Heart left ventricle (tissue), 16 donors: ENCODE measurements at regions not wholly inside any gene's neighbourhood (a gene's known extent, or its start where the extent isn't known, plus 50 kb on each side); places are given as distances from the start of the nearest gene placed in this dataset.
A peak's percentile ranks its signal among the peaks of the same experiment; 100 is the strongest.

ENCODE experiments used
- ATAC-seq, 4 donors: fragments of 200-7000 bp; cut with Tn5 transposase; one replicate each; pipeline ENCODE4 v1.9.1; 2020 to 2022; ENCODE audit warnings: moderate library complexity in 4 of 4, mild to moderate bottlenecking in 3 of 4, moderate number of reproducible peaks in 1 of 4
- DNase-seq, 5 donors: peaks; one replicate each; pipeline ENCODE4 v3.0.0-alpha.2; 2020
- H3K27ac ChIP-seq, 12 donors: fragments of 200-600 bp; sonication (generic) in 4 of 12; one replicate each; pipeline versions ENCODE4 v1.5.0 to v1.8.0; 2016 to 2022; ENCODE audit warnings: mild to moderate bottlenecking in 2 of 12
- H3K27me3 ChIP-seq, 9 donors: fragments of 200-600 bp; sonication (generic) in 2 of 9; one replicate each; pipeline versions ENCODE4 v1.5.1 to v1.8.0; 2016 to 2022; ENCODE audit warnings: mild to moderate bottlenecking in 3 of 9
- H3K36me3 ChIP-seq, 9 donors: fragments of 200-600 bp; sonication (generic) in 2 of 9; one replicate each; pipeline versions ENCODE4 v1.5.0 to v1.8.0; 2018 to 2022; ENCODE audit warnings: mild to moderate bottlenecking in 2 of 9
- H3K4me1 ChIP-seq, 12 donors: fragments of 200-600 bp; sonication (generic) in 4 of 12; one replicate each; pipeline versions ENCODE4 v1.5.0 to v1.8.0; 2016 to 2022; ENCODE audit warnings: mild to moderate bottlenecking in 3 of 12
- H3K4me3 ChIP-seq, 12 donors: fragments of 200-600 bp; sonication (generic) in 4 of 12; one replicate each; pipeline versions ENCODE4 v1.5.0 to v1.8.0; 2017 to 2022; ENCODE audit warnings: mild to moderate bottlenecking in 9 of 12, moderate library complexity in 4 of 12
- H3K9me3 ChIP-seq, 12 donors: fragments of 200-600 bp; sonication (generic) in 4 of 12; one replicate each; pipeline versions ENCODE4 v1.5.0 to v1.8.0; 2016 to 2022; ENCODE audit warnings: mild to moderate bottlenecking in 1 of 12
- CTCF ChIP-seq, 12 donors: fragments of 200-600 bp; sonication (generic) in 4 of 12; IDR thresholded peaks; one replicate each; pipeline versions ENCODE4 v1.5.0 to v1.8.0; 2018 to 2022; ENCODE audit warnings: antibody characterized with exemption in 12 of 12, mild to moderate bottlenecking in 5 of 12
- POLR2A ChIP-seq, 2 donors: fragments of 450-650 bp; IDR thresholded peaks; one replicate each; pipeline ENCODE4 v1.6.1; 2017; ENCODE audit warnings: antibody characterized with exemption in 2 of 2, mild to moderate bottlenecking in 2 of 2, moderate library complexity in 2 of 2
- whole genome bisulfite sequencing, 4 donors: extraction: QIAGEN DNeasy Blood & Tissue Kit in 2 of 4; methylation state at CpG; one replicate each; pipeline versions ENCODE4 v1.1.5 to v1.1.7; 2013 to 2018; 5-methylcytosine and 5-hydroxymethylcytosine counted together
- intact Hi-C, 10 donors: fragments of 100-400 bp; cut with DNase I; formaldehyde crosslinking; loops; one replicate each; pipeline versions ENCODE4 v1.11.1 to v1.14.2; 2022
- donor health status: ischemic (EF 13 %, LVEDD 7.1; RV severe dilation, severe dysfunction).
- donor health status: healthy with polysubstance abuse.
- donor health status: DM: no; HTN: yes; CAD: no.
- donor health status: DM: no; HTN: no; CAD: no.
- donor health status: ischemic (EF 25% LVEDD 6.9; RV normal size, moderate dysfunction).
- donor health status: ischemic (EF 25% LVEDD 5.7; RV mildly dilated, moderate dysfunction).
- donor health status: healthy.
- donor health status: DM: yes; HTN: yes; CAD: no.
- donor health status: ischemic (EF 35%, LVEDD 5.7; RV mildly dilated, moderate dysfunction).
- donor health status: nonischemic (EF 11% LVEDD 7.7; RV severe dilation, severe dysfunction).
- donor health status: DM: yes; HTN: yes; CAD: no.
- donor health status: PGD.
- donor health status: ischemic (EF 29% LVEDD 5.4; RV normal size, mild dysfunction).
- donor health status: nonischemic (EF 23%, LVEDD 6.1; RV moderate dilation, normal function).

GRCh38 chr13:80924596-80924995, 583.7 kb upstream of the SPRY2 start:
- intact Hi-C loops = loop anchor here in 3 of 10 donors (2.0 to 10.0 kb wide), 3 partner anchors 560 to 582 kb away; partner anchors contain the start of gene SPRY2 (in 1 of the 3)
- Histone ChIP-seq H3K4me3 (no peak overlapping the region), H3K9me3 (no peaks in the 10 kb centered on the region), H3K27ac (peak overlapping the region in 9 of 12 donors; percentile 4 to 62 (median 46)), H3K36me3 (no peaks in the 10 kb centered on the region), H3K27me3 (no peaks in the 10 kb centered on the region), H3K4me1 (peaks cover 0 to 14% (median 1%) of the 10 kb centered on the region in 12 donors)
- DNase-seq (peak in 1 of 5 donors; percentile 51), ATAC-seq (peak; percentile 94 to 99 (median 96))
- TF ChIP-seq CTCF (IDR thresholded peaks at IDR 0.05) = no peak
- no peak for TF ChIP-seq POLR2A (IDR thresholded peaks at IDR 0.05)
- 36 to 67% (median 58%) methylated on average over 5 of the region's 5 CpGs for WGBS, 4 donors

GRCh38 chr13:80923907-80924306, 583.0 kb upstream of the SPRY2 start:
- H3K27ac ChIP-seq = peak overlapping the region in 9 of 12 donors; percentile 4 to 62 (median 46)
- no peaks in the 10 kb centered on the region for H3K9me3 ChIP-seq
- no peaks in the 10 kb centered on the region for H3K36me3 ChIP-seq
- ATAC-seq = peak in 3 of 4 donors; percentile 59 to 69 (median 61)
- WGBS, 4 donors = 89 to 93% (median 90%) methylated on average over 3 of the region's 3 CpGs
- H3K4me3 ChIP-seq = no peak overlapping the region
- DNase-seq = no peak
- intact Hi-C loops = loop anchor here in 3 of 10 donors (2.0 to 10.0 kb wide), 3 partner anchors 559 to 582 kb away; partner anchors contain the start of gene SPRY2 (in 1 of the 3)
- no peaks in the 10 kb centered on the region for H3K27me3 ChIP-seq
- TF ChIP-seq POLR2A (IDR thresholded peaks at IDR 0.05) (no peak), CTCF (IDR thresholded peaks at IDR 0.05) (peak in 9 of 12 donors; percentile 11 to 47 (median 32))
- H3K4me1 ChIP-seq = peaks cover 0 to 14% (median 1%) of the 10 kb centered on the region in 12 donors

- H3K9me3 ChIP-seq = no peaks in the 10 kb centered on the region
- H3K4me3 ChIP-seq = no peak overlapping the region
- ATAC-seq (no peak), DNase-seq (no peak)
- no peaks in the 10 kb centered on the region for H3K36me3 ChIP-seq
- H3K4me1 ChIP-seq = peaks cover 0 to 14% (median 1%) of the 10 kb centered on the region in 12 donors
- no peaks in the 10 kb centered on the region for H3K27me3 ChIP-seq
- intact Hi-C loops = loop anchor here in 2 of 10 donors (5.0 to 10.0 kb wide), 2 partner anchors 557 to 580 kb away; partner anchors contain the start of gene SPRY2 (in 1 of the 2)
- 96 to 98% (median 97%) methylated on average over 2 of the region's 2 CpGs for WGBS, 4 donors
- TF ChIP-seq POLR2A (IDR thresholded peaks at IDR 0.05) = no peak
- TF ChIP-seq CTCF (IDR thresholded peaks at IDR 0.05) = no peak
- no peak overlapping the region for H3K27ac ChIP-seq
Measured at GRCh38 chr13:80921971-80922370, 581.0 kb upstream of the SPRY2 start.

GRCh38 chr13:80921541-80921940, 580.6 kb upstream of the SPRY2 start:
- DNase-seq (no peak), ATAC-seq (no peak)
- Histone ChIP-seq H3K4me1 (peaks cover 0 to 14% (median 1%) of the 10 kb centered on the region in 12 donors), H3K4me3 (no peak overlapping the region), H3K27me3 (no peaks in the 10 kb centered on the region), H3K27ac (no peak overlapping the region), H3K9me3 (no peaks in the 10 kb centered on the region), H3K36me3 (no peaks in the 10 kb centered on the region)
- 54 to 66% (median 58%) methylated on average over 2 of the region's 2 CpGs for WGBS, 4 donors
- no peak for TF ChIP-seq CTCF (IDR thresholded peaks at IDR 0.05)
- intact Hi-C loops = loop anchor here in 2 of 10 donors (5.0 to 10.0 kb wide), 2 partner anchors 557 to 579 kb away; partner anchors contain the start of gene SPRY2 (in 1 of the 2)
